GM18519 (cell line): ENCODE measurements at regions not wholly inside any gene's neighbourhood (a gene's known extent, or its start where the extent isn't known, plus 50 kb on each side); places are given as distances from the start of the nearest gene placed in this dataset.

Source experiments
- ATAC-seq: cut with Tn5 transposase; IDR thresholded peaks from one replicate; pipeline ENCODE4 v1.9.1; 2021; ENCODE audit warnings: mild to moderate bottlenecking, moderate library complexity; ENCODE audit not compliant: unreplicated experiment, low FRiP score

GRCh38 chr16:80058214-80058613 is 457.7 kb upstream of the MAF start:
- no peak for ATAC-seq

GRCh38 chr16:80056324-80056723 is 455.8 kb upstream of the MAF start:
- no peak for ATAC-seq

- no peak for ATAC-seq
Measured at GRCh38 chr16:80055831-80056230, 455.3 kb upstream of the MAF start.

GRCh38 chr16:80054647-80055046 is 454.1 kb upstream of the MAF start:
- no peak for ATAC-seq

- ATAC-seq = no peak
Measured at GRCh38 chr16:80051040-80051439, 450.5 kb upstream of the MAF start.

GRCh38 chr16:80048250-80048649 is 447.7 kb upstream of the MAF start:
- ATAC-seq = no peak

GRCh38 chr16:80047842-80048241 is 447.3 kb upstream of the MAF start:
- ATAC-seq = no peak

- no peak for ATAC-seq
Measured at GRCh38 chr16:80046848-80047247, 446.3 kb upstream of the MAF start.

- no peak for ATAC-seq
Measured at GRCh38 chr16:80046261-80046660, 445.7 kb upstream of the MAF start.

- ATAC-seq = no peak
Measured at GRCh38 chr16:80045861-80046260, 445.3 kb upstream of the MAF start.

- no peak for ATAC-seq
Measured at GRCh38 chr16:80041410-80041809, 440.9 kb upstream of the MAF start.

GRCh38 chr16:80040814-80041213 is 440.3 kb upstream of the MAF start:
- no peak for ATAC-seq

GRCh38 chr16:80040413-80040812 is 439.9 kb upstream of the MAF start:
- ATAC-seq = no peak

- no peak for ATAC-seq
Measured at GRCh38 chr16:80039777-80040176, 439.2 kb upstream of the MAF start.

- no peak for ATAC-seq
Measured at GRCh38 chr16:80038566-80038965, 438.0 kb upstream of the MAF start.

GRCh38 chr16:80034948-80035663 is 434.6 kb upstream of the MAF start:
- no peak for ATAC-seq

GRCh38 chr16:80034469-80034826 is 433.9 kb upstream of the MAF start:
- ATAC-seq = no peak

GRCh38 chr16:80033783-80034468 is 433.4 kb upstream of the MAF start:
- ATAC-seq = no peak

GRCh38 chr16:80029761-80030481 is 429.4 kb upstream of the MAF start:
- no peak for ATAC-seq

GRCh38 chr16:80029381-80029630 is 428.8 kb upstream of the MAF start:
- no peak for ATAC-seq

GRCh38 chr16:80028581-80029380 is 428.2 kb upstream of the MAF start:
- no peak for ATAC-seq
